ENCODE measurements at regions not wholly inside any gene's neighbourhood (a gene's known extent, or its start where the extent isn't known, plus 50 kb on each side); places are given as distances from the start of the nearest gene placed in this dataset.
"Not testable (repeated sequence)": the region's sequence is repeated elsewhere in the genome, so short reads cannot be mapped to it uniquely, and the experiment has no call there.

GRCh38 chr17:52899235-52899634, 740.7 kb upstream of the CA10 start:
- DNase-seq (ENCODE audit: low read depth, low spot score) = no peak

- DNase-seq (ENCODE audit: low read depth, low spot score) = no peak
Observed at GRCh38 chr17:52895272-52895671, 736.8 kb upstream of the CA10 start.

- no peak for DNase-seq (ENCODE audit: low read depth, low spot score)
Observed at GRCh38 chr17:52892334-52892733, 733.8 kb upstream of the CA10 start.

- no peak for DNase-seq (ENCODE audit: low read depth, low spot score)
Observed at GRCh38 chr17:52885882-52886281, 727.4 kb upstream of the CA10 start.

- DNase-seq (ENCODE audit: low read depth, low spot score) = not testable (repeated sequence)
Observed at GRCh38 chr17:52883907-52884491, 725.5 kb upstream of the CA10 start.

- not testable (repeated sequence) for DNase-seq (ENCODE audit: low read depth, low spot score)
Observed at GRCh38 chr17:52846767-52847166, 688.3 kb upstream of the CA10 start.

- DNase-seq (ENCODE audit: low read depth, low spot score) = no peak
Observed at GRCh38 chr17:52841971-52842370, 683.5 kb upstream of the CA10 start.

GRCh38 chr17:52837492-52837891, 679.0 kb upstream of the CA10 start:
- no peak for DNase-seq (ENCODE audit: low read depth, low spot score)

- no peak for DNase-seq (ENCODE audit: low read depth, low spot score)
Observed at GRCh38 chr17:52831536-52831935, 673.0 kb upstream of the CA10 start.

- no peak for DNase-seq (ENCODE audit: low read depth, low spot score)
Observed at GRCh38 chr17:52828621-52829020, 670.1 kb upstream of the CA10 start.

GRCh38 chr17:52827526-52827925, 669.0 kb upstream of the CA10 start:
- no peak for DNase-seq (ENCODE audit: low read depth, low spot score)

- no peak for DNase-seq (ENCODE audit: low read depth, low spot score)
Observed at GRCh38 chr17:52824542-52824941, 666.0 kb upstream of the CA10 start.

GRCh38 chr17:52823155-52823554, 664.6 kb upstream of the CA10 start:
- DNase-seq (ENCODE audit: low read depth, low spot score) = no peak

GRCh38 chr17:52790359-52790955, 631.9 kb upstream of the CA10 start:
- peak; percentile 0 for DNase-seq (ENCODE audit: low read depth, low spot score)

- DNase-seq (ENCODE audit: low read depth, low spot score) = no peak
Observed at GRCh38 chr17:52789829-52790228, 631.3 kb upstream of the CA10 start.

- no peak for DNase-seq (ENCODE audit: low read depth, low spot score)
Observed at GRCh38 chr17:52776234-52776633, 617.7 kb upstream of the CA10 start.

- DNase-seq (ENCODE audit: low read depth, low spot score) = no peak
Observed at GRCh38 chr17:52762794-52763167, 604.3 kb upstream of the CA10 start.

- DNase-seq (ENCODE audit: low read depth, low spot score) = no peak
Observed at GRCh38 chr17:52762147-52762793, 603.8 kb upstream of the CA10 start.

GRCh38 chr17:52759864-52760263, 601.4 kb upstream of the CA10 start:
- DNase-seq (ENCODE audit: low read depth, low spot score) = no peak

- DNase-seq (ENCODE audit: low read depth, low spot score) = no peak
Observed at GRCh38 chr17:52758481-52758880, 600.0 kb upstream of the CA10 start.

- DNase-seq (ENCODE audit: low read depth, low spot score) = no peak
Observed at GRCh38 chr17:52756746-52757145, 598.2 kb upstream of the CA10 start.

- DNase-seq (ENCODE audit: low read depth, low spot score) = no peak
Observed at GRCh38 chr17:52754838-52755237, 596.3 kb upstream of the CA10 start.

GRCh38 chr17:52751051-52751450, 592.5 kb upstream of the CA10 start:
- DNase-seq (ENCODE audit: low read depth, low spot score) = no peak

Data from astrocyte of the hippocampus (primary cell).